ENCODE measurements at regions not wholly inside any gene's neighbourhood (a gene's known extent, or its start where the extent isn't known, plus 50 kb on each side); places are given as distances from the start of the nearest gene placed in this dataset.

DNA sequence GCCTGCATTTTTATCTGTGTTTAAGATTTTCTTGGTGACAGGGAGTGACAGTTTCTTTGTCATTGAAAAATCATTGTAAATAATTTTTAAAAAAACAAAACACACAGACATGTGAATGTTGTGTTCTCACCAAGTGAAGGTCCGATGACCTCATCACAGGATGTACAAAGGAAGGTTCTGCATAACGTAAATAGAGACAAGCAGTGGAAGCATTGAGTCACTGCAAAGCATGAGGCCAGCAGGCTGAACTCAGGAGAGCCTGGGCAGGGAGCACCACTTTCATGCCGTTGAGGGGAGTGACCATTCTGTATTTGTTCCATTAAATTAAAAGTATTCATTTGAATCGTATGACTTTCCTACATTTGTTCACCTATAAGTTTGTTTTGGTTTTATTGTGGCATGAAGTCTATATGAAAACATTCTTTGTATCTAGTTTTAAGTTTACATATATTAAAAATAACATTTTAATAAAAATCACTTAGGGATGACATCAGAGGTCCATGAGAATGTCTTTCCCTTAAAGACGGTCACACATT lies 70.4 kb upstream of the TLE1 start:
- no peak for TF ChIP-seq CTCF (IDR thresholded peaks at IDR 0.05)
- TF ChIP-seq POLR2AphosphoS5 (IDR thresholded peaks at IDR 0.05; ENCODE audit: low read depth, low read length), result no peak
- no peak for TF ChIP-seq CHD2 (IDR thresholded peaks at IDR 0.05; ENCODE audit: low read length, partially characterized antibody)
- no peak for TF ChIP-seq RCOR1 (IDR thresholded peaks at IDR 0.05; ENCODE audit: low read length)
- no peak for TF ChIP-seq RAD21 (IDR thresholded peaks at IDR 0.05; ENCODE audit: low read length)
